Osteocyte (in vitro differentiated cells): ENCODE measurements at regions not wholly inside any gene's neighbourhood (a gene's known extent, or its start where the extent isn't known, plus 50 kb on each side); places are given as distances from the start of the nearest gene placed in this dataset.

ENCODE experiments used
- DNase-seq: peaks from one replicate; pipeline ENCODE4 v3.0.0; 2021; ENCODE audit warnings: mixed read lengths; ENCODE audit not compliant: unreplicated experiment; ENCODE audit errors: extremely low spot score
- H3K27ac Mint-ChIP-seq: one replicate; pipeline ENCODE4 v1.8.0; 2021; ENCODE audit warnings: mild to moderate bottlenecking, mixed read lengths; ENCODE audit not compliant: unreplicated experiment
- H3K27me3 Mint-ChIP-seq: one replicate; pipeline ENCODE4 v1.8.0; 2021; ENCODE audit warnings: mixed read lengths; ENCODE audit not compliant: unreplicated experiment
- H3K36me3 Mint-ChIP-seq: one replicate; pipeline ENCODE4 v1.8.0; 2021; ENCODE audit warnings: mixed read lengths; ENCODE audit not compliant: unreplicated experiment
- H3K4me1 Mint-ChIP-seq: one replicate; pipeline ENCODE4 v1.8.0; 2021; ENCODE audit warnings: mixed read lengths; ENCODE audit not compliant: unreplicated experiment
- H3K4me3 Mint-ChIP-seq: one replicate; pipeline ENCODE4 v1.8.0; 2021; ENCODE audit warnings: mild to moderate bottlenecking, moderate library complexity, mixed read lengths; ENCODE audit not compliant: unreplicated experiment
- H3K9me3 Mint-ChIP-seq: one replicate; pipeline ENCODE4 v1.8.0; 2021; ENCODE audit warnings: mixed read lengths; ENCODE audit not compliant: unreplicated experiment
- TF ChIP-seq, protein P1 (sequence below): fragments of 200-600 bp; sonication (generic); IDR thresholded peaks from 2 replicates; pipeline ENCODE4 v1.5.0; 2021; ENCODE audit warnings: antibody characterized with exemption, mild to moderate bottlenecking, moderate library complexity

DNA sequence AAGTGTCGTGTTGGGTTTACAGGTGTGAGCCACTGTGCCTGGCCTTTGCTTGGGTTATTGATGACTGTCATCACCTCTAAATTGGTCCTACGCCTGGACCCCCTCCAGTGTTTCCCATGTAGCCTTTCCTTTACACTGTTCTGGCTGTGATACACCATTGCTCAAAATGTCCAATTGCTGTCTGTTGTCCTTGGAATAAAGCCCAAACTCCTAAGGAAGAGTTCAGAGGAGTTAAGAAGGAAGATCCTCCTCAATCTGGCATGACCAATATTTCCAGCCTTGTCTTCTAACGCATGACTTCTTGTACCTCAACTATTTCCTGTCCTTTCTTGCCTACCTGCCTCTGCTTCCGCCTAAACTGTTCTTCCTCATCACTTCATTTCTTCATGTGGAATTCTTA is 113.1 kb downstream of the POLR2M start:
- no peak for DNase-seq
- TF ChIP-seq, protein P1, sequence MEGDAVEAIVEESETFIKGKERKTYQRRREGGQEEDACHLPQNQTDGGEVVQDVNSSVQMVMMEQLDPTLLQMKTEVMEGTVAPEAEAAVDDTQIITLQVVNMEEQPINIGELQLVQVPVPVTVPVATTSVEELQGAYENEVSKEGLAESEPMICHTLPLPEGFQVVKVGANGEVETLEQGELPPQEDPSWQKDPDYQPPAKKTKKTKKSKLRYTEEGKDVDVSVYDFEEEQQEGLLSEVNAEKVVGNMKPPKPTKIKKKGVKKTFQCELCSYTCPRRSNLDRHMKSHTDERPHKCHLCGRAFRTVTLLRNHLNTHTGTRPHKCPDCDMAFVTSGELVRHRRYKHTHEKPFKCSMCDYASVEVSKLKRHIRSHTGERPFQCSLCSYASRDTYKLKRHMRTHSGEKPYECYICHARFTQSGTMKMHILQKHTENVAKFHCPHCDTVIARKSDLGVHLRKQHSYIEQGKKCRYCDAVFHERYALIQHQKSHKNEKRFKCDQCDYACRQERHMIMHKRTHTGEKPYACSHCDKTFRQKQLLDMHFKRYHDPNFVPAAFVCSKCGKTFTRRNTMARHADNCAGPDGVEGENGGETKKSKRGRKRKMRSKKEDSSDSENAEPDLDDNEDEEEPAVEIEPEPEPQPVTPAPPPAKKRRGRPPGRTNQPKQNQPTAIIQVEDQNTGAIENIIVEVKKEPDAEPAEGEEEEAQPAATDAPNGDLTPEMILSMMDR = no peak
- Mint-ChIP-seq H3K27me3 (peaks cover 16% of the 10 kb centered on the region), H3K4me3 (no peak overlapping the region), H3K27ac (no peak overlapping the region), H3K4me1 (no peaks in the 10 kb centered on the region), H3K36me3 (no peaks in the 10 kb centered on the region), H3K9me3 (no peaks in the 10 kb centered on the region)

DNA sequence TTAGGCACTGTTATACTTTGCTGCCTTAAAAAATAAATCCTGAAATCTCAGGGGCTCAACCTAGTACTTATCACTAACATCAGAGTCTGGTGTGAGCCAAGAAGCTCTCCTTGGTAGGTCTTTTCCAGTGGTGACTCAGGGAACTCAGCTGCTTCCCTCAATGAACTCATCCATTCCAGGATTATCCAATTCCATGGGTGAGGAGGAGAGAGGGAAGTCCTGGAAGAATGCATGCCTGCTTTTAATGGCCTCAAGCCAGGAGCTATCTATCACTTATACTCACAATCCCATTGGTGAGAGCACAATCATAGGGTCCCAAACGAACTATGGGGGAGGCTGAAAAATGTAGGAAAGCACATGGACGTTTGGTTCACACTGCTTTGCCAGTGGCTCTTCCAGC is 113.6 kb downstream of the POLR2M start:
- TF ChIP-seq, protein P1 = no peak
- DNase-seq = no peak

DNA sequence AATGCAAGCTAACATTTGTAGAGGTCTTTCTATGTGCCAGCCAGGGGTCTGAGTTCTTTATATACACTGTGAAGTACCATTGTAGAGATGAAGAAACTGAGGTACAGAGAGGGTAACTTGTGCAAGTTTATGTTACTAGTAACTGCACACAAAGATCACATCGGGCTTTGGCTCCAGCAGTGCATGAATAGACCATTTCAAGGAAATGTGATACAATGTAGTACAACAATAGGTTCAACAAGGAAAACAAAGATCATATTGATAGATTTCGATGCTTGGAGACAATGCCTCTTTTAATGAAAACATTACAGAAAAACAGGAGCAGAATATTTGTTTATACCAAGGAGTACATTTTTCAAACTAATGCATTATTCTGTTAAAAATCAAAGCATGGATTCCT is 115.3 kb downstream of the POLR2M start:
- Mint-ChIP-seq H3K27me3 (peaks cover 15% of the 10 kb centered on the region), H3K4me3 (no peak overlapping the region), H3K9me3 (no peaks in the 10 kb centered on the region), H3K4me1 (no peaks in the 10 kb centered on the region), H3K27ac (no peak overlapping the region), H3K36me3 (no peaks in the 10 kb centered on the region)
- DNase-seq = no peak
- TF ChIP-seq, protein P1 = no peak

More for the DNA sequence above, 113.6 kb downstream of the POLR2M start:
- Mint-ChIP-seq H3K27ac (no peak overlapping the region), H3K36me3 (no peaks in the 10 kb centered on the region), H3K4me3 (no peak overlapping the region), H3K4me1 (no peaks in the 10 kb centered on the region), H3K9me3 (no peaks in the 10 kb centered on the region), H3K27me3 (peaks cover 17% of the 10 kb centered on the region)

DNA sequence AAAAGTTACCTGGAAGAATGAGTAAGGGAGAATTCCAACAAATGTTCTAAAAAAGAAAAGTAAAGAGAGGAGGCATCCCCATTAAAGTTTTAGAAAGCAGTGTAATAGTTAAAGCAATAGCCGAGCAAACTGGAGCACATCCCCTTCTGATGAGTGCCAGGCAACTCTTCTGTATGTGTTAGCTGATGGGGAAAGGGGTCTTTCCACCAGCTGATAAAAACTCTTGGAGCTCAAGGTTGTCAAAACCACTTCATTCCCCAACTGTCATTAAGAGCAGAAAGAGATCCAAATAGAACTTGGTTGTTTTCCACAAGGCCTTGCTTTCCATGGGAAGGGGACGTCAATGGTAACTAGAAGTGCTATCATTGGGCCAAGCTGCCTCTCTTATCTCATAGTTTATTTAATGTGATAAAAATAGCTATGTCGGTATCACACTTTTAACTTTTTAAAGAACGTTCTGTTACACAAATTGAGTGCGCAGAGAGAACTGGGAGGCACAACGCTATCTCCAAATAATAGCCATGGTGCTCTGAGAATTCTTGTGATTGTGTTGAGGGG is 116.9 kb downstream of the POLR2M start:
- no peak overlapping the region for H3K4me3 Mint-ChIP-seq
- no peak for DNase-seq

DNA sequence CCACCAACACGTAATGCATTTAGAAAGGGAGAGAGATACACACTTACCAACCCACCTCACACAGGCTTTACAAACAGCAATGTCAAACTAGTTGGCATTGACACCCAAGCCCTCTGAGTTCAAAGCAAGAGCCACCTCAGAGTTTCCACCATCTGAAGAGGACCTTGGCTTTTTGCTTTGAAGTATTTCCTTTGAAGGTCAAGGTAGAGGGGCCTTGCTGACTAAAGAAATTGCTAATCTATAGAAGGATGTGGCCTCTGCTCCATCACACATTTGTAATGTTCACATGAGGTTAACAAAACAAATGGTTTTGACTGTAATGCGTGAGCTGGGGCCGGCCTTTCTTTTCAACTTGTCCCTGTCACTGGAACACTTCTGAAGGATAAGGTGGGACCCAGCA is 117.7 kb downstream of the POLR2M start:
- no peak for DNase-seq
- Mint-ChIP-seq H3K27ac (no peak overlapping the region), H3K27me3 (peaks cover 20% of the 10 kb centered on the region), H3K4me1 (no peaks in the 10 kb centered on the region), H3K4me3 (no peak overlapping the region), H3K36me3 (no peaks in the 10 kb centered on the region), H3K9me3 (no peaks in the 10 kb centered on the region)
- TF ChIP-seq, protein P1 = no peak

More for the DNA sequence above, 116.9 kb downstream of the POLR2M start:
- TF ChIP-seq, protein P1 = no peak
- H3K27me3 Mint-ChIP-seq = peaks cover 14% of the 10 kb centered on the region
- H3K4me1 Mint-ChIP-seq = no peaks in the 10 kb centered on the region
- H3K9me3 Mint-ChIP-seq = no peaks in the 10 kb centered on the region
- no peak overlapping the region for H3K27ac Mint-ChIP-seq
- H3K36me3 Mint-ChIP-seq = no peaks in the 10 kb centered on the region
